Transverse colon (tissue), 4 donors: ENCODE measurements at regions not wholly inside any gene's neighbourhood (a gene's known extent, or its start where the extent isn't known, plus 50 kb on each side); places are given as distances from the start of the nearest gene placed in this dataset.

Source experiments
- DNase-seq: peaks from one replicate; pipeline ENCODE4 v3.0.0-alpha.2; 2019
- H3K27ac ChIP-seq, 4 donors: fragments of 200-600 bp; sonication (generic); 2 replicates each; pipeline ENCODE4 v1.5.1; 2016 to 2018; ENCODE audit warnings: inconsistent platforms in 4 of 4
- H3K27me3 ChIP-seq: fragments of 200-600 bp; sonication (generic); 2 replicates; pipeline ENCODE4 v1.5.1; 2017; ENCODE audit warnings: inconsistent platforms
- H3K36me3 ChIP-seq, 4 donors: fragments of 200-600 bp; sonication (generic); 2 replicates each; pipeline ENCODE4 v1.5.1; 2017 to 2019; ENCODE audit warnings: inconsistent platforms in 4 of 4
- H3K4me1 ChIP-seq, 4 donors: fragments of 200-600 bp; sonication (generic); 2 replicates each; pipeline ENCODE4 v1.5.1; 2017 to 2020; ENCODE audit warnings: inconsistent platforms in 4 of 4
- H3K4me3 ChIP-seq, 4 donors: fragments of 200-600 bp; sonication (generic); 1 replicate in 1 of 4; 2 replicates in 3 of 4; pipeline versions ENCODE4 v1.5.1 to v1.6.1; 2017 to 2019; ENCODE audit warnings: inconsistent platforms in 4 of 4
- H3K9me3 ChIP-seq, 2 donors: fragments of 200-600 bp; sonication (generic); 2 replicates each; pipeline ENCODE4 v1.5.1; 2017 to 2019; ENCODE audit warnings: inconsistent platforms in 2 of 2
- CTCF ChIP-seq, 5 experiments: fragments of 200-600 bp in 3 of 5; fragments of 450-650 bp in 2 of 5; sonication (generic) in 3 of 5; IDR thresholded peaks; 1 replicate in 2 of 5; 2 replicates in 3 of 5; pipeline ENCODE4 v1.5.1; 2016 to 2017; ENCODE audit warnings: antibody characterized with exemption in 5 of 5, inconsistent platforms in 3 of 5, mild to moderate bottlenecking in 2 of 5, moderate library complexity in 1 of 5
- EP300 ChIP-seq: sonication (generic); formaldehyde crosslinking; IDR thresholded peaks from one replicate; pipeline ENCODE4 v1.6.1; 2017; ENCODE audit warnings: antibody characterized with exemption, low read depth
- POLR2A ChIP-seq: fragments of 450-650 bp; IDR thresholded peaks from one replicate; pipeline ENCODE4 v1.6.1; 2016; ENCODE audit warnings: antibody characterized with exemption, mild to moderate bottlenecking, moderate library complexity
- POLR2AphosphoS5 ChIP-seq, 3 donors: sonication (generic); formaldehyde crosslinking; IDR thresholded peaks; one replicate each; pipeline ENCODE4 v1.6.1; 2016; ENCODE audit warnings: antibody characterized with exemption in 3 of 3
- WGBS, 2 donors: methylation state at CpG; one replicate each; pipeline ENCODE4 v1.1.5; 2018; ENCODE audit warnings: low coverage in 1 of 2; 5-methylcytosine and 5-hydroxymethylcytosine counted together
- in situ Hi-C, 4 donors: fragments of 200-750 bp; cut with MboI; loops; one replicate each; pipeline versions ENCODE4 v1.15.0 to v1.15.1; 2017; ENCODE audit warnings: low sequenced_read_pairs in 3 of 4, low pct_ligation_motif_present in 1 of 4, low pct_unique_long_range_greater_than_20kb in 1 of 4
- intact Hi-C: fragments of 100-400 bp; cut with DNase I; formaldehyde crosslinking; loops from one replicate; pipeline ENCODE4 v1.15.1; 2023; ENCODE audit warnings: low total_unique reads

GRCh38 chr2:161008311-161008710, 151.9 kb upstream of the TANK start:
- WGBS, 2 donors = 88 to 91% methylated on average over 3 of the region's 3 CpGs
- Histone ChIP-seq H3K9me3 (no peaks in the 10 kb centered on the region), H3K4me3 (no peak overlapping the region), H3K4me1 (no peaks in the 10 kb centered on the region), H3K27ac (no peak overlapping the region), H3K27me3 (no peaks in the 10 kb centered on the region), H3K36me3 (no peaks in the 10 kb centered on the region)
- no peak for DNase-seq
- intact Hi-C loops = no loop called here
- TF ChIP-seq POLR2AphosphoS5 (IDR thresholded peaks at IDR 0.05) = no peak
- TF ChIP-seq EP300 = no peak
- no peak for TF ChIP-seq POLR2A
- TF ChIP-seq CTCF (IDR thresholded peaks at IDR 0.05) = no peak
- in situ Hi-C loops = loop anchor here in 1 of 4 donors (25.0 kb wide), 1 partner anchor 921 kb away; no protein-coding TSS in a partner anchor

- in situ Hi-C loops (loop anchor here in 1 of 4 donors (25.0 kb wide), 1 partner anchor 923 kb away; no protein-coding TSS in a partner anchor), intact Hi-C loops (no loop called here)
- no peaks in the 10 kb centered on the region for H3K36me3 ChIP-seq
- DNase-seq = no peak
- H3K27me3 ChIP-seq = no peaks in the 10 kb centered on the region
- no peak overlapping the region for H3K4me3 ChIP-seq
- H3K9me3 ChIP-seq = peaks cover 3 to 4% of the 10 kb centered on the region in 2 donors
- H3K27ac ChIP-seq = no peak overlapping the region
- TF ChIP-seq POLR2AphosphoS5 (IDR thresholded peaks at IDR 0.05) (no peak), POLR2A (no peak), CTCF (IDR thresholded peaks at IDR 0.05) (no peak), EP300 (no peak)
- no peaks in the 10 kb centered on the region for H3K4me1 ChIP-seq
- WGBS, 2 donors = 50% methylated on average over 4 of the region's 7 CpGs; no CpG with 5 or more reads in 1 of the 2 donors
Measured at GRCh38 chr2:161010503-161011015, 149.7 kb upstream of the TANK start.

GRCh38 chr2:161017780-161018470, 142.3 kb upstream of the TANK start:
- Histone ChIP-seq H3K4me3 (no peak overlapping the region), H3K27me3 (no peaks in the 10 kb centered on the region), H3K4me1 (no peaks in the 10 kb centered on the region), H3K9me3 (peaks cover 3 to 4% of the 10 kb centered on the region in 2 donors), H3K27ac (no peak overlapping the region), H3K36me3 (no peaks in the 10 kb centered on the region)
- no peak for DNase-seq
- no peak for TF ChIP-seq CTCF (IDR thresholded peaks at IDR 0.05)
- no peak for TF ChIP-seq EP300
- no peak for TF ChIP-seq POLR2A
- no peak for TF ChIP-seq POLR2AphosphoS5 (IDR thresholded peaks at IDR 0.05)
- in situ Hi-C loops = loop anchor here in 1 of 4 donors (25.0 kb wide), 1 partner anchor 931 kb away; no protein-coding TSS in a partner anchor
- 20 to 56% methylated on average over 1 to 3 of the region's 3 CpGs for WGBS, 2 donors
- intact Hi-C loops = no loop called here

- no peak overlapping the region for H3K4me3 ChIP-seq
- peaks cover 3 to 4% of the 10 kb centered on the region in 2 donors for H3K9me3 ChIP-seq
- no peak overlapping the region for H3K27ac ChIP-seq
- intact Hi-C loops (no loop called here), in situ Hi-C loops (loop anchor here in 1 of 4 donors (25.0 kb wide), 1 partner anchor 932 kb away; no protein-coding TSS in a partner anchor)
- no peaks in the 10 kb centered on the region for H3K4me1 ChIP-seq
- no peak for DNase-seq
- TF ChIP-seq EP300 = no peak
- TF ChIP-seq POLR2AphosphoS5 (IDR thresholded peaks at IDR 0.05) = no peak
- no peak for TF ChIP-seq POLR2A
- TF ChIP-seq CTCF (IDR thresholded peaks at IDR 0.05) = no peak
- no peaks in the 10 kb centered on the region for H3K27me3 ChIP-seq
- 88 to 93% methylated on average over 4 to 5 of the region's 5 CpGs for WGBS, 2 donors
- H3K36me3 ChIP-seq = no peaks in the 10 kb centered on the region
Measured at GRCh38 chr2:161019311-161019710, 140.9 kb upstream of the TANK start.
